Natural killer cell treated with Interleukin-12 subunit alpha and Interleukin-12 subunit beta and Interleukin-15 and Interleukin-18, amount 100 ng/mL, for 72 hours (primary cell): ENCODE measurements at regions not wholly inside any gene's neighbourhood (a gene's known extent, or its start where the extent isn't known, plus 50 kb on each side); places are given as distances from the start of the nearest gene placed in this dataset.

Experiments used
- ATAC-seq, 2 donors: fragments of 150-1000 bp; cut with Tn5 transposase in 1 of 2; sonication (Bioruptor Pico), chemical (Tn5 transposase) in 1 of 2; 2 replicates each; pipeline ENCODE4 v1.10.0; 2021
- DNase-seq: peaks from one replicate; pipeline ENCODE4 v3.0.0; 2022; ENCODE audit warnings: low spot score
- H3K27ac Mint-ChIP-seq, 2 donors: 1 replicate in 1 of 2; 2 replicates in 1 of 2; pipeline ENCODE4 v1.8.0; 2022; ENCODE audit warnings: mixed read lengths in 2 of 2, mild to moderate bottlenecking in 1 of 2, moderate library complexity in 1 of 2
- H3K27me3 Mint-ChIP-seq, 2 donors: 1 replicate in 1 of 2; 2 replicates in 1 of 2; pipeline ENCODE4 v1.8.0; 2022; ENCODE audit warnings: mixed read lengths in 2 of 2
- H3K36me3 Mint-ChIP-seq: one replicate; pipeline ENCODE4 v1.8.0; 2022; ENCODE audit warnings: mixed read lengths
- H3K4me1 Mint-ChIP-seq, 2 donors: 1 replicate in 1 of 2; 2 replicates in 1 of 2; pipeline ENCODE4 v1.8.0; 2022; ENCODE audit warnings: low read depth in 2 of 2, mixed read lengths in 2 of 2, mild to moderate bottlenecking in 1 of 2
- H3K4me3 Mint-ChIP-seq: one replicate; pipeline ENCODE4 v1.8.0; 2022; ENCODE audit warnings: mixed read lengths
- H3K9me3 Mint-ChIP-seq: 2 replicates; pipeline ENCODE4 v1.8.0; 2022; ENCODE audit warnings: mixed read lengths

DNA sequence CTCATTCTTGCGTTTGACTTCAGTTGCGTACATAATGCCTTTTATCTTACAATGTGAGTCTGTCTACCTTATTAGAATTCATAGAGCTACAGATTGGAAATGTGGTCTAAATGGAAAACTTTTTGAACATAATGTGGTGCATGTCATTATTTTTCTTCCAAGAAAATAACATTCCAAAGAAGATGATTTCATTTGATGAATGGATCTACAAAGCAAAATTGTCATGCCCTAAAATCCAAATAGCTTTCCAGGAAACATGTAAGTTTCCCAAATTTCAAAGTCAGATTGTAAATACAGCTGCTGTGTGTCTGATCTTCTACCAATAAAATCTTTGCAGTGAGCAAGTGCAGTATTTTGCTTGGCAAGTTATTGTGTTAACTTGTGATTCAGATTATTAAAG is 101.8 kb upstream of the FZD8 start:
- Mint-ChIP-seq H3K27ac (no peak overlapping the region), H3K4me3 (no peak overlapping the region), H3K9me3 (peaks cover 6% of the 10 kb centered on the region), H3K36me3 (peaks cover 3% of the 10 kb centered on the region), H3K4me1 (no peaks in the 10 kb centered on the region), H3K27me3 (no peaks in the 10 kb centered on the region)
- no peak for ATAC-seq
- DNase-seq = no peak

GRCh38 chr10:35743351-35743750 is 101.3 kb upstream of the FZD8 start:
- Mint-ChIP-seq H3K9me3 (peaks cover 7% of the 10 kb centered on the region), H3K27ac (no peak overlapping the region), H3K4me1 (no peaks in the 10 kb centered on the region), H3K36me3 (peaks cover 4% of the 10 kb centered on the region), H3K27me3 (no peaks in the 10 kb centered on the region), H3K4me3 (no peak overlapping the region)
- DNase-seq (no peak), ATAC-seq (no peak)

DNA sequence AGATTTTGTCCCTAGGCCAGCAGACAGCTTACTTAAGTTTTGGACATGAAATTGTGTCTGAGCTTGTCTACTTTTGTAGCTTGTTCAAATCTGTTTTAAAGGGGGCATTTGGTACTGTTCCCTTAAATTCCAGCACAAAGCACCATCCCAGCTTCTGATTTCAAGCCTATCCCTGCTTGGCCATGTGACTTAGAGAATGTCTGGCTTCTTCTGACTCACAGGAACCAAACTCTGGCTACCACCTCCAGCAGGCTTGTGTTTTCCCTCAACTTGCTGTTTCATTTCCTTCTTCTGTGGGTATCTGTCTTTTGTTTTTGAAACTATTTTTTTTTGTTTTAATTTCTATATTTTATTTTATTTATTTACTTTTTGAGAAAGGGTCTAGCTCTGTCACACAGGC is 97.9 kb upstream of the FZD8 start:
- DNase-seq (no peak), ATAC-seq (no peak)
- Mint-ChIP-seq H3K27me3 (no peaks in the 10 kb centered on the region), H3K27ac (no peak overlapping the region), H3K4me1 (no peaks in the 10 kb centered on the region), H3K9me3 (peaks cover 7% of the 10 kb centered on the region), H3K36me3 (peaks cover 4% of the 10 kb centered on the region), H3K4me3 (no peak overlapping the region)

- ATAC-seq = no peak
- Mint-ChIP-seq H3K4me1 (no peaks in the 10 kb centered on the region), H3K9me3 (peaks cover 3% of the 10 kb centered on the region), H3K27ac (no peak overlapping the region), H3K36me3 (peaks cover 4% of the 10 kb centered on the region), H3K27me3 (peaks cover 0 to 5% of the 10 kb centered on the region in 2 donors), H3K4me3 (no peak overlapping the region)
- DNase-seq = no peak
Observed at GRCh38 chr10:35735412-35735811, 93.3 kb upstream of the FZD8 start.

DNA sequence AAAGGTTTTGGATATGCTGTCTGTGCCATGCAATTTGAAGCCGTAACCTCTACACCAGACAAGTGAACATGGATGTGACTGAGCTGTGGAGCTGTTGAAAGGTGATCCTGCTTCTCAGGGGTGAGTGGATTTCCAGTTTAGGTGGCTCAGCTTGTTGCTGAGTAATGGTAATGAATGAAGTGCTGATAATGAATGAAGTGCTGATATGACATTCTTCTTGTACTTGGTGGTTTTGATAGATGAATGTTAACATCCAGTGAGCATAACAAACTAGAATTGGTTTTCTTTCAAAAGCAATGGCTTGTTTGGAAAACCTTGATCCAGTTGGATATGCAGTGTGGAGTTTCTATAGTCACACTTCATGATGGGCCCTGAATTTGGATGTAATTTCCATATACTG is 89.7 kb upstream of the FZD8 start:
- Mint-ChIP-seq H3K27me3 (peaks cover 0 to 5% of the 10 kb centered on the region in 2 donors), H3K9me3 (peaks cover 2% of the 10 kb centered on the region), H3K27ac (no peak overlapping the region), H3K36me3 (no peaks in the 10 kb centered on the region), H3K4me1 (no peaks in the 10 kb centered on the region), H3K4me3 (no peak overlapping the region)
- DNase-seq (no peak), ATAC-seq (no peak)

- H3K4me3 Mint-ChIP-seq = no peak overlapping the region
- DNase-seq = no peak
- ATAC-seq = no peak
- no peaks in the 10 kb centered on the region for H3K4me1 Mint-ChIP-seq
- H3K36me3 Mint-ChIP-seq = no peaks in the 10 kb centered on the region
- H3K27ac Mint-ChIP-seq = no peak overlapping the region
- peaks cover 2% of the 10 kb centered on the region for H3K9me3 Mint-ChIP-seq
- H3K27me3 Mint-ChIP-seq = peaks cover 0 to 5% of the 10 kb centered on the region in 2 donors
Observed at GRCh38 chr10:35728341-35728740, 86.2 kb upstream of the FZD8 start.

- DNase-seq (no peak), ATAC-seq (no peak)
- Mint-ChIP-seq H3K4me3 (no peak overlapping the region), H3K27ac (no peak overlapping the region), H3K36me3 (no peaks in the 10 kb centered on the region), H3K27me3 (peaks cover 0 to 5% of the 10 kb centered on the region in 2 donors), H3K9me3 (peaks cover 2% of the 10 kb centered on the region), H3K4me1 (no peaks in the 10 kb centered on the region)
Observed at GRCh38 chr10:35726846-35727245, 84.8 kb upstream of the FZD8 start.

DNA sequence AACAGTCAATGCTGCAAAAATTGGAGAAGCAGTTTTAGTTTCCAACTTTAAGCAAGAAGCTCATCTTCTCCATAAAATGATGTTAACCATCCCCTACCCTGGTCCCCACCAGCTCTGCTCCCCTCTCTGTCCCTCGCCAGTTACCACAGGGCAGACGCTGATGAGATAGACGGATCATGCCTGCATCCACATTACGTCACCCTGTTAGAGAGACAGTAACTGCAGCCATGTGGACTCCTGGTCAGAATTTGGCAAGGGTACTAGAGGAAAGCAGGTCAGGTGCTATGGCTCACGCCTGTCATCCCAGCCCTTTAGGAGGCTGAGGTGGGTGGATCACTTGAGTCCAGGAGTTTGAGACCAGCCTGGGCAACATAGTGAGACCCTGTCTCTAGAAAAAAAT is 81.9 kb upstream of the FZD8 start:
- peaks cover 0 to 2% of the 10 kb centered on the region in 2 donors for H3K27me3 Mint-ChIP-seq
- no peak overlapping the region for H3K4me3 Mint-ChIP-seq
- DNase-seq (no peak), ATAC-seq (no peak)
- no peaks in the 10 kb centered on the region for H3K4me1 Mint-ChIP-seq
- H3K9me3 Mint-ChIP-seq = peaks cover 2% of the 10 kb centered on the region
- H3K36me3 Mint-ChIP-seq = no peaks in the 10 kb centered on the region
- H3K27ac Mint-ChIP-seq = no peak overlapping the region

DNA sequence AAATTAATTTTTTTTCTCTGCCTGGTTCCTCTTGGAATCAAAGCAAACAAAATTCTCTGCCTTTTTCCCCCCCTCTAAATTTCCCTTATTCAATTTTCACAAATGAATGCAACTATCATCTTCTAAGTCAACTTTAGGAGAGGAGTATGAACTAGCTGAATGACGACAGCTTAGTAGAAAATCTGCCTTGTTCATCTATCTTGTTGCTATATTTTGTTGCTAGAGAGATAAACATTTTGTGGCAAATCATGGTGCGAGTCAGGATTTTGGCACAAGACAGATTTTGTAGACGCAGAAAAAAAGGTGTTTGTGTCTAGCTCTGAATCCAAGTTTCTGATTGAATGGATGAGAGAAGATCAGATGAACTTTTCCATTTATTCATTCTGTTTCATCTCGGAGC is 81.0 kb upstream of the FZD8 start:
- ATAC-seq (no peak), DNase-seq (no peak)
- Mint-ChIP-seq H3K27me3 (peaks cover 0 to 2% of the 10 kb centered on the region in 2 donors), H3K4me3 (no peak overlapping the region), H3K4me1 (no peaks in the 10 kb centered on the region), H3K27ac (no peak overlapping the region), H3K9me3 (peaks cover 2% of the 10 kb centered on the region), H3K36me3 (no peaks in the 10 kb centered on the region)

- ATAC-seq (no peak), DNase-seq (no peak)
- Mint-ChIP-seq H3K4me3 (no peak overlapping the region), H3K9me3 (peaks cover 2% of the 10 kb centered on the region), H3K27ac (no peak overlapping the region), H3K4me1 (no peaks in the 10 kb centered on the region), H3K36me3 (no peaks in the 10 kb centered on the region), H3K27me3 (peaks cover 0 to 2% of the 10 kb centered on the region in 2 donors)
Observed at GRCh38 chr10:35722636-35723035, 80.5 kb upstream of the FZD8 start.

DNA sequence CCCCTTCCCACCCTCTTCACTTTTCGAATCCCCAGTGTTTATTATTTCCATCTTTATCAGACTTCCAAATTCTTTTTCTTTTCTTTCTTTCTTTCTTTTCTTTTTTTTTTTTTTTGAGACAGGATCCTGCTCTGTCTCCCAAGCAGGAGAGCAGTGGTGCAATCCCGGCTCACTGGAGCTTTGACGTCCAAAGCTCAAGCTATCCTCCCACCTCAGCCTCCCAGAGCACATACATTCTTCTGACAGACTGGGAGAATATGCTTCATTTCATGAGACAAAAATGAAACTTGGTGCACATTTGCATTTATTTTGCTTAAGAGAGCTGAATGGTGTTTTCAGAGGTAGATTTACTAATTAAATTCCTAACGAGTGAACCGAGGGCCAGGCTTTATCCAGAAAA is 80.1 kb upstream of the FZD8 start:
- Mint-ChIP-seq H3K4me3 (no peak overlapping the region), H3K9me3 (peaks cover 1% of the 10 kb centered on the region), H3K27ac (no peak overlapping the region), H3K27me3 (peaks cover 0 to 2% of the 10 kb centered on the region in 2 donors), H3K4me1 (no peaks in the 10 kb centered on the region), H3K36me3 (no peaks in the 10 kb centered on the region)
- ATAC-seq (no peak), DNase-seq (no peak)

- H3K27me3 Mint-ChIP-seq = peaks cover 0 to 2% of the 10 kb centered on the region in 2 donors
- no peak overlapping the region for H3K27ac Mint-ChIP-seq
- ATAC-seq = no peak
- no peak overlapping the region for H3K4me3 Mint-ChIP-seq
- peaks cover 3% of the 10 kb centered on the region for H3K9me3 Mint-ChIP-seq
- DNase-seq = no peak
- no peaks in the 10 kb centered on the region for H3K4me1 Mint-ChIP-seq
- no peaks in the 10 kb centered on the region for H3K36me3 Mint-ChIP-seq
Observed at GRCh38 chr10:35720366-35720765, 78.3 kb upstream of the FZD8 start.

DNA sequence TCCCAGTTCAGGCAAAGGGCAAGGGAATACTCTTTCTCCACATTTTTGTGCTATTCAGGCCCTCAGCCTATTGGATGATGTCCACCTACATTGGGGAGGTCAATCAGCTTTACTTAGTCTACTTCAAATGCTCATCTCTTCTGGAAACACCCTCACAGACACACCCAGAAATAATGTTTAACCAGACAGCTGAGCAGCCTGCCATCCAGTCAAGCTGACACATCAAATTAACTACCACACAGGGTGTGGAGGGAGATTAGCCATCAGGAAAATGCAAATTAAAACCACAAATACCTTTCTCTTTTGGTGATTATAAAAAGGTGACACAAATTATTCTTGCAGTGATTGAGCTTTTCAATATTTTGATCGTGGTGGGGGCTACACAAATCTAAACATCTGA is 74.7 kb upstream of the FZD8 start:
- Mint-ChIP-seq H3K9me3 (peaks cover 3% of the 10 kb centered on the region), H3K4me1 (no peaks in the 10 kb centered on the region), H3K27me3 (peaks cover 0 to 2% of the 10 kb centered on the region in 2 donors), H3K36me3 (no peaks in the 10 kb centered on the region), H3K27ac (no peak overlapping the region), H3K4me3 (no peak overlapping the region)
- ATAC-seq (no peak), DNase-seq (no peak)

GRCh38 chr10:35712486-35712885 is 70.4 kb upstream of the FZD8 start:
- peaks cover 3% of the 10 kb centered on the region for H3K9me3 Mint-ChIP-seq
- DNase-seq = no peak
- no peak overlapping the region for H3K27ac Mint-ChIP-seq
- H3K36me3 Mint-ChIP-seq = no peaks in the 10 kb centered on the region
- no peak for ATAC-seq
- H3K4me1 Mint-ChIP-seq = no peaks in the 10 kb centered on the region
- H3K27me3 Mint-ChIP-seq = peaks cover 0 to 14% of the 10 kb centered on the region in 2 donors
- H3K4me3 Mint-ChIP-seq = no peak overlapping the region

DNA sequence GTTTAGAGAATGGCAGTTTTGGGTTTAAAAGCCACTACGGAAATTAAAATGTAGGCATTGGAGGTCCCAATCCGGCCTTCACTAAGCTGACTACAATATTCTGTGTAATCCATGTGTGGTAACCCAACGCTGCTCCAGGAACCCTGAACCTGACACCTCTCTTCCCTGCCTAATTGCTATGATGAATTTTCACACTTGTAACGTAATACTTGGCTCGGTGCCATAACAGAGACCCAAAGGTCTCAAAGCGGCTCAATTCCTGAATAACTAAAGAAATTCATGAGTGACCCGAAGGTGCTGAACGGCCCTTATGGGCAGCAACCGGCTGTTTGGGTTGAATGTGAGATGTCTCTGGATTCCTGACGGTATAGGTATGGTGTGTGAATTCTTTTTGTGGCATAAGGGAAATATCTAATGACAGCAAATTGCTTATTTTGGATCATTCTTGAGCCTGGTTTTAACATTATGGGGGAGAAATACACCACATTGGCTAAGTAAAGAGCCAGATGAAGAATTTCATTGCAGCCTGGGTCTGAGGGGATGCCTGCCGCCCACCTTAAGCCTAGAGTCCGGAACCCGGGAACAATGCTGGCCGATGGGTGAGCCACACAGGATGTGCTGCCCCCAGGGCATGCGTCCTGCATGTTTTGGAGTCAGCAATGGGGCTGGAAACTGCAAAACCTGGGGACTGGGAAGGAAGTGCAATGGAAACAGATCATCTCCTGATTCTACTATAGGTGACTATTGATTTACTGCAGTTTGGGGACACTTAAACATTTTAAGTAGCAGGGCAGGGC is 69.7 kb upstream of the FZD8 start:
- ATAC-seq = no peak
- H3K4me1 Mint-ChIP-seq = no peaks in the 10 kb centered on the region
- peaks cover 6% of the 10 kb centered on the region for H3K9me3 Mint-ChIP-seq
- DNase-seq = no peak
- no peak overlapping the region for H3K27ac Mint-ChIP-seq
- no peaks in the 10 kb centered on the region for H3K36me3 Mint-ChIP-seq
- H3K27me3 Mint-ChIP-seq = peaks cover 0 to 14% of the 10 kb centered on the region in 2 donors
- H3K4me3 Mint-ChIP-seq = no peak overlapping the region
